ENCODE measurements at regions not wholly inside any gene's neighbourhood (a gene's known extent, or its start where the extent isn't known, plus 50 kb on each side); places are given as distances from the start of the nearest gene placed in this dataset.

- DNase-seq (peak in 1 of 2 donors; percentile 56), ATAC-seq (peak; percentile 51 to 74 (median 56))
- TF ChIP-seq CTCF (IDR thresholded peaks at IDR 0.05) = no peak
- peak overlapping the region; percentile 46 for H3K27ac ChIP-seq
- H3K4me3 ChIP-seq = peak overlapping the region; percentile 32
- H3K4me1 ChIP-seq = no peaks in the 10 kb centered on the region
- H3K36me3 ChIP-seq (ENCODE audit: insufficient read depth in 1 of 2, low read depth in 1 of 2) = no peaks in the 10 kb centered on the region
- H3K27me3 ChIP-seq (ENCODE audit: insufficient read depth in 3 of 3, low read length in 2 of 3) = no peaks in the 10 kb centered on the region
- 26 to 35% (median 29%) methylated on average over 7 of the region's 7 CpGs for WGBS, 3 donors
- intact Hi-C loops (cut with DNase I) = no loop called here
- no peaks in the 10 kb centered on the region for H3K9me3 ChIP-seq
These were observed 78.2 kb upstream of the SEC61G start for GRCh38 chr7:54837168-54837567.

DNA sequence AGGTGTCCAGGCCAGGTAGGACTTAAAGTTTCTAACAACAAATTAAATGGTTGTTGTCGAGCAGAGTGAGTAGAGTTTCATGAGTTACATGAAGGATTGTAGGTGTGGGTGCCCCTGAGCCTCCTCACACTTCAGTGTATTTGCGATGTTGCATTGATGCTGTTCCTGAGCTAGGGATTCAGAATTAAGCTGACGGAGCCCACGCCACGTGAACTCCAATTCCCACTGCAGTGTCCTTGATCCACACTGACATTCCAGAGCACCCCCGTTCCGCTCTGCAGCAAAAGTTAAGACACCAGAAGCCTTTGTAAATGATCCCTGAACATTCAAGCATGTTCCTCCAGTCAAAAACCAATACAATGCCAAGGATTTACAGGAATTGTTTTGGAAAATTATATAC lies 78.8 kb upstream of the SEC61G start:
- WGBS, 3 donors = 76 to 80% (median 78%) methylated on average over 7 of the region's 7 CpGs
- intact Hi-C loops (cut with DNase I) = loop anchor here in 1 of 2 donors (2.0 kb wide), 1 partner anchor 49 kb away; no protein-coding TSS in a partner anchor

GRCh38 chr7:54838175-54838910 lies 79.3 kb upstream of the SEC61G start:
- no peak for ATAC-seq
- no peaks in the 10 kb centered on the region for H3K4me1 ChIP-seq
- no peak overlapping the region for H3K4me3 ChIP-seq
- TF ChIP-seq CTCF (IDR thresholded peaks at IDR 0.05) = no peak
- DNase-seq = no peak
- 65 to 81% (median 81%) methylated on average over 6 of the region's 6 CpGs for whole genome bisulfite sequencing, 3 donors
- H3K27ac ChIP-seq = no peak overlapping the region
- no peaks in the 10 kb centered on the region for H3K9me3 ChIP-seq
- intact Hi-C loops (cut with DNase I) = loop anchor here in 1 of 2 donors (2.0 kb wide), 1 partner anchor 50 kb away; no protein-coding TSS in a partner anchor
- H3K36me3 ChIP-seq (ENCODE audit: insufficient read depth in 1 of 2, low read depth in 1 of 2) = no peaks in the 10 kb centered on the region
- H3K27me3 ChIP-seq (ENCODE audit: insufficient read depth in 3 of 3, low read length in 2 of 3) = no peaks in the 10 kb centered on the region

More for the DNA sequence above, 78.8 kb upstream of the SEC61G start:
- no peak overlapping the region for H3K27ac ChIP-seq
- TF ChIP-seq CTCF (IDR thresholded peaks at IDR 0.05) = no peak
- H3K36me3 ChIP-seq (ENCODE audit: insufficient read depth in 1 of 2, low read depth in 1 of 2) = no peaks in the 10 kb centered on the region
- no peaks in the 10 kb centered on the region for H3K9me3 ChIP-seq
- ATAC-seq (no peak), DNase-seq (no peak)
- H3K4me3 ChIP-seq = no peak overlapping the region
- no peaks in the 10 kb centered on the region for H3K27me3 ChIP-seq (ENCODE audit: insufficient read depth in 3 of 3, low read length in 2 of 3)
- no peaks in the 10 kb centered on the region for H3K4me1 ChIP-seq

DNA sequence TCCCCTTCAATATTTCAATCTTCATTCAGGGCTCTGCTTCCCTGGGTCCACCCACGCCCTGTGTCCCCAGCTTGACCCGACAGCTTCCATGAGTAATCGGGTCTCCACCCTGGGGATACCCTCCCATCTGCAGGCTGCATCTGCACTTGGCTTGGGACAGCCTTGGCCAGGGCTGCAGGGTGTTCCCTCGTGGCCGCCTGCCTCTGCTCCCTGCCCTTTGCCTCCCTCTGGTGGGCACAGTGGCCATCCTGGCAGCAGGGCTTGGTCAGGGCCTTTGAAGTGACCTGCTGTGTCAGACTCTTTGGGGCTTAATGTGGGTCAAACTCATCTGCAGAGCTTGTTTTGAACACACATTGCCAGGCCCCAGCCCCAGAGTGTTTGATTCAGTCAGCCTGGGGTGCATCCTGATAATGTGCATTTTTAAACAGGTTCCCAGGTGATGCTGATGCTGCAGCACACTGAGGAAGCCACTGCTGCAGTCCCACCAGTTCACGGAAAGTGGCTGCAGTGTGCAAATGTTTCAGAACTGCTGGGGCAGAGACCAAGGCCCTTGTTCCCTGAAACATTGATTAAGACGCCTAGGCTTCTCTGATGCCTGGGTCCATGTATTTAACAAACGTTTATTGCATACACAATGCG lies 80.7 kb upstream of the SEC61G start:
- peak; percentile 79 to 92 for DNase-seq
- Histone ChIP-seq H3K4me3 (no peak overlapping the region), H3K27me3 (ENCODE audit: insufficient read depth in 3 of 3, low read length in 2 of 3) (no peaks in the 10 kb centered on the region), H3K4me1 (no peaks in the 10 kb centered on the region), H3K9me3 (no peaks in the 10 kb centered on the region), H3K27ac (no peak overlapping the region), H3K36me3 (ENCODE audit: insufficient read depth in 1 of 2, low read depth in 1 of 2) (no peaks in the 10 kb centered on the region)
- 41 to 49% (median 42%) methylated on average over 9 of the region's 9 CpGs for WGBS, 3 donors
- intact Hi-C loops (cut with DNase I) = loop anchor here in 1 of 2 donors (2.0 kb wide), 1 partner anchor 51 kb away; no protein-coding TSS in a partner anchor
- peak; percentile 66 to 86 (median 81) for ATAC-seq
- TF ChIP-seq CTCF (IDR thresholded peaks at IDR 0.05) = peak; percentile 57
